ENCODE measurements at regions not wholly inside any gene's neighbourhood (a gene's known extent, or its start where the extent isn't known, plus 50 kb on each side); places are given as distances from the start of the nearest gene placed in this dataset.
"Not testable (repeated sequence)": the region's sequence is repeated elsewhere in the genome, so short reads cannot be mapped to it uniquely, and the experiment has no call there.

- Histone ChIP-seq H3K4me2 (no peak overlapping the region), H3K36me3 (ENCODE audit: insufficient read depth) (no peaks in the 10 kb centered on the region), H3K27me3 (ENCODE audit: insufficient read depth, low read depth) (no peaks in the 10 kb centered on the region), H3K79me2 (ENCODE audit: insufficient read depth, low read depth) (no peaks in the 10 kb centered on the region), H2AFZ (ENCODE audit: low read depth) (no peak overlapping the region), H3K4me1 (ENCODE audit: low read depth, poor library complexity, severe bottlenecking) (no peaks in the 10 kb centered on the region), H4K20me1 (ENCODE audit: insufficient read depth) (no peaks in the 10 kb centered on the region), H3K27ac (no peak overlapping the region), H3K9ac (no peak overlapping the region), H3K4me3 (IDR thresholded peaks at IDR 0.05; ENCODE audit: insufficient read depth, low read depth, low read length) (no peak overlapping the region)
- TF ChIP-seq CTCF (conservative IDR thresholded peaks at IDR 0.05; ENCODE audit: low read depth, low read length) = no peak
Observed at GRCh38 chrX:23513121-23513520, 154.2 kb upstream of the PRDX4 start.

DNA sequence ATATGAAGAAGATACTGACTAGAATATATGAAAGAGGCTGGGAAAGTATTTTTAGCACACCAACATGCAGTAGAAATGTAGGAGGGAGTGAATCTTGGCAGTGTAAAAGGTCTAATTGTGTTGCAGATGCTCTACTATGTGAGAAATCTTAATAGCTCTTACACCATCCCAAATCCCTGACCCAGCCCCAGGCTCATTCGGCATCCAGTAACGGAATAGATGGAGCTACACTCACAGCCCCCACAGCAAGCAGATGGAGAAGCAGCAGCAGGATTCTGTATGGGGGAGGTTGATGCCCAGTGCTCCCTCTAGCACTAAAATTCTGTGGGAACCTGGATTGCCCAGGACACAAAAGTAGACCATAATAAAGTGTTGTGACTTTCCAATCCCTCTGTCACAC, 153.2 kb upstream of the PRDX4 start:
- TF ChIP-seq CTCF (conservative IDR thresholded peaks at IDR 0.05; ENCODE audit: low read depth, low read length) = no peak
- Histone ChIP-seq H3K79me2 (ENCODE audit: insufficient read depth, low read depth) (no peaks in the 10 kb centered on the region), H3K27ac (no peak overlapping the region), H3K36me3 (ENCODE audit: insufficient read depth) (no peaks in the 10 kb centered on the region), H3K4me2 (no peak overlapping the region), H3K4me3 (IDR thresholded peaks at IDR 0.05; ENCODE audit: insufficient read depth, low read depth, low read length) (no peak overlapping the region), H3K27me3 (ENCODE audit: insufficient read depth, low read depth) (no peaks in the 10 kb centered on the region), H4K20me1 (ENCODE audit: insufficient read depth) (no peaks in the 10 kb centered on the region), H3K4me1 (ENCODE audit: low read depth, poor library complexity, severe bottlenecking) (no peaks in the 10 kb centered on the region), H2AFZ (ENCODE audit: low read depth) (no peak overlapping the region), H3K9ac (no peak overlapping the region)

GRCh38 chrX:23515028-23515427, 152.3 kb upstream of the PRDX4 start:
- no peaks in the 10 kb centered on the region for H3K4me1 ChIP-seq (ENCODE audit: low read depth, poor library complexity, severe bottlenecking)
- H3K4me2 ChIP-seq = no peak overlapping the region
- H3K9ac ChIP-seq = no peak overlapping the region
- H3K4me3 ChIP-seq (IDR thresholded peaks at IDR 0.05; ENCODE audit: insufficient read depth, low read depth, low read length) = no peak overlapping the region
- no peaks in the 10 kb centered on the region for H4K20me1 ChIP-seq (ENCODE audit: insufficient read depth)
- H3K79me2 ChIP-seq (ENCODE audit: insufficient read depth, low read depth) = no peaks in the 10 kb centered on the region
- no peak overlapping the region for H2AFZ ChIP-seq (ENCODE audit: low read depth)
- no peak for TF ChIP-seq CTCF (conservative IDR thresholded peaks at IDR 0.05; ENCODE audit: low read depth, low read length)
- no peaks in the 10 kb centered on the region for H3K36me3 ChIP-seq (ENCODE audit: insufficient read depth)
- H3K27ac ChIP-seq = no peak overlapping the region
- H3K27me3 ChIP-seq (ENCODE audit: insufficient read depth, low read depth) = no peaks in the 10 kb centered on the region

DNA sequence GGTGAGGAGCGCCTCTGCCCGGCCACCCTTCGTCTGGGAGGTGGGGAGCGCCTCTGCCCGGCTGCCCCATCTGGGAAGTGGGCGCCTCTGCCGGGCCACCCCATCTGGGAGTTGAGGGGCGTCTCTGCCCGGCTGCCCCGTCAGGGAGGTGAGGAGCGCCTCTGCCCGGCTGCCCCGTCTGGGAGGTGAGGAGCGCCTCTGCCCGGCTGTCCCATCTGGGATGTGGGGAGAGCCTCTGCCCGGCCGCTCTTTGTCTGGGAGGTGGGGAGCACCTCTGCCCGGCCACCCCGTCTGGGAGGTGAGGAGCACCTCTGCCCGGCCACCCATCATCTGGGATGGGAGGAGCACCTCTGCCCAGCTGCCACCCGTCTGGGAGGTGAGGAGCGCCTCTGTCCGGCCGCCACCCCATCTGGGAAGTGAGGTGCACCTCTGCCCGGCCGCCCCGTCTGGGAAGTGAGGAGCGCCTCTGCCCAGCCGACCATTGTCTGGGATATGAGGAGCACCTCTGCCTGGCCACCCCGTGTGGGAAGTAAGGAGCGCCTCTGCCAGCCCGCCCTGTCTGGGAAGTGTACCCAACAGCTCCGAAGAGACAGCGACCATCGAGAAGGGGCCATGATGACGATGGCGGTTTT, 144.2 kb upstream of the PRDX4 start:
- H3K4me3 ChIP-seq (IDR thresholded peaks at IDR 0.05; ENCODE audit: insufficient read depth, low read depth, low read length); H4K20me1 ChIP-seq (ENCODE audit: insufficient read depth); H2AFZ ChIP-seq (ENCODE audit: low read depth); H3K36me3 ChIP-seq (ENCODE audit: insufficient read depth); H3K9ac ChIP-seq; H3K27me3 ChIP-seq (ENCODE audit: insufficient read depth, low read depth); H3K4me1 ChIP-seq (ENCODE audit: low read depth, poor library complexity, severe bottlenecking); H3K4me2 ChIP-seq; H3K27ac ChIP-seq; H3K79me2 ChIP-seq (ENCODE audit: insufficient read depth, low read depth): not testable (repeated sequence)

GRCh38 chrX:23524467-23524866, 142.8 kb upstream of the PRDX4 start:
- Histone ChIP-seq H3K4me1 (ENCODE audit: low read depth, poor library complexity, severe bottlenecking) (no peaks in the 10 kb centered on the region), H3K27ac (no peak overlapping the region), H3K4me3 (IDR thresholded peaks at IDR 0.05; ENCODE audit: insufficient read depth, low read depth, low read length) (no peak overlapping the region), H3K79me2 (ENCODE audit: insufficient read depth, low read depth) (no peaks in the 10 kb centered on the region), H3K9ac (no peak overlapping the region), H3K4me2 (no peak overlapping the region), H4K20me1 (ENCODE audit: insufficient read depth) (no peaks in the 10 kb centered on the region), H3K27me3 (ENCODE audit: insufficient read depth, low read depth) (no peaks in the 10 kb centered on the region), H2AFZ (ENCODE audit: low read depth) (no peak overlapping the region), H3K36me3 (ENCODE audit: insufficient read depth) (no peaks in the 10 kb centered on the region)
- TF ChIP-seq CTCF (conservative IDR thresholded peaks at IDR 0.05; ENCODE audit: low read depth, low read length) = no peak
